PFSK-1 (cell line): ENCODE measurements at regions not wholly inside any gene's neighbourhood (a gene's known extent, or its start where the extent isn't known, plus 50 kb on each side); places are given as distances from the start of the nearest gene placed in this dataset.

Experiments used
- POLR2AphosphoS5 ChIP-seq: IDR thresholded peaks from 2 replicates; pipeline ENCODE4 v1.6.1; 2012; ENCODE audit warnings: low read depth, mild to moderate bottlenecking, control low read depth, low read length, moderate library complexity
- TAF1 ChIP-seq: IDR thresholded peaks from 2 replicates; pipeline ENCODE4 v1.6.1; 2012; ENCODE audit warnings: low read length, control low read depth, borderline replicate concordance; ENCODE audit not compliant: insufficient read depth

DNA sequence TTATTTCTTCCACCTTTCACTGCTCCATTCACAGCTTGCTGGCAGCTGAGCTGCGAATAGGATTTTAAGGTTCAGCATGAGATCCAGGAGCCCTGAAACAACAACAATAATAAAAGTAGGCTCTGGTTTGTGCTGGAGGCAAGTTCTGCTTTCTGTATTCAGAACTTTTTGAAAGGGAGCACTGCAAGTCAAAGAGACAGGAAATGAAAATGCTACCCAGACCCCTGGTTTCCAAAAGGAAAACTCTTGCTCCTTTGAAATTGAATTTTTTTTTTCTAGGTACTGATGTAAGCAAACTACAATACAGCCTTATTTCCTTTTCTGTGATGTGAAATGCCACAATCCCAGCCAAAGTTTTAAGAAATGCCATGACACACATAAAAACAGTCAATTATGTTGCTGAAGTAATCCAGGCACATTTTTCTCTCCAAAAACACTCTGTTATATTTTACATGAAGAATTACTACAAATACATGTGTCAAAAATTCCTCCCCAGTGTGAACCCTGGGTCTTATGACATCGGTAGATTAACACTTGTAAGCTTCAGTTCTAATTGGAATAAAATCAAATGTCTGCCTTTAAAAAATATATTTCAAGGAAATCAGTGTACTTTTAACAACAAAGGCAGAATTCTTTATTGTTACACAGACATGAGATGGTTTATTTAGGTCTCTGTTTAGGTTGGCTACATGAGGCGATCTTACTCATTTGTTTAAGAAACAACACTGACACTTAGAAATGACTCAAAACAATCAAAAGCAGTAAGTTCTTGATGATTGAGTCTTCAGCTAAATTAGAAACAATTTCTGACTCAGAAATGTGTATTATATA is 656.7 kb downstream of the EPHA7 start:
- TF ChIP-seq TAF1 (no peak), POLR2AphosphoS5 (no peak)
